ENCODE measurements at regions not wholly inside any gene's neighbourhood (a gene's known extent, or its start where the extent isn't known, plus 50 kb on each side); places are given as distances from the start of the nearest gene placed in this dataset.
A peak's percentile ranks its signal among the peaks of the same experiment; 100 is the strongest.

DNA sequence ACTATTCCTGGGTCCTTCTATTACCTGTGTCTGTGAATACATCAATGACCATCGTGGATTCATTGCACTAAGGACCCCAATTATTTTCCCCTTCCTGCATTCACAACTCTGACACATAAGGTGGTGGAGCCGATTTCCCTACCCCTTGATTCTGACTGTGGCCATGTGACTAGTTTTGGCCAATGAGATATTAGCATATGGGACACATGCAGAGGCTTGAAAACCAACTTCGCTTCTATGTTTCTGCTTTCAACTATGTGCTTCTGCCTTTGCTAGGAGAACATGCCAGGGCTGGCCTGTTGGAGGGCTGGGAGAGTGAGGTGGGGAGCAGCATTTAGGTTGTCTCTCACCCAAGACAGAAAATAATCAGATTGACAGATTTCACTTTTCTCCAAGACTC, 483.1 kb upstream of the JAG1 start:
- no peaks in the 10 kb centered on the region for H3K79me2 ChIP-seq (replicated peaks; ENCODE audit: insufficient read depth)
- H3K36me3 Mint-ChIP-seq (ENCODE audit: low read depth), result no peaks in the 10 kb centered on the region
- H3F3A ChIP-seq (replicated peaks; ENCODE audit: low read depth), result no peaks in the 10 kb centered on the region
- H3K4me3 Mint-ChIP-seq, result no peak overlapping the region
- TF ChIP-seq EZH2 (IDR thresholded peaks at IDR 0.05; ENCODE audit: low read depth, unreplicated experiment) (no peak), CREB1 (CRISPR knock-in tag; IDR thresholded peaks at IDR 0.05; ENCODE audit: low read depth) (no peak), EZH2phosphoT487 (IDR thresholded peaks at IDR 0.05; ENCODE audit: unreplicated experiment) (no peak), ZNF331 (CRISPR knock-in tag; IDR thresholded peaks at IDR 0.05; ENCODE audit: low read depth) (no peak), ZNF114 (CRISPR knock-in tag; IDR thresholded peaks at IDR 0.05) (no peak), CTCF (conservative IDR thresholded peaks at IDR 0.05; ENCODE audit: low read depth in 2 of 2) (no peak), JUNB (IDR thresholded peaks at IDR 0.05; ENCODE audit: unreplicated experiment) (no peak), POLR2AphosphoS5 (IDR thresholded peaks at IDR 0.05; ENCODE audit: low read depth) (no peak), STAT1 (IDR thresholded peaks at IDR 0.05; ENCODE audit: unreplicated experiment) (no peak), NANOG (IDR thresholded peaks at IDR 0.05; ENCODE audit: borderline replicate concordance) (no peak)
- TF ChIP-seq, protein P1, sequence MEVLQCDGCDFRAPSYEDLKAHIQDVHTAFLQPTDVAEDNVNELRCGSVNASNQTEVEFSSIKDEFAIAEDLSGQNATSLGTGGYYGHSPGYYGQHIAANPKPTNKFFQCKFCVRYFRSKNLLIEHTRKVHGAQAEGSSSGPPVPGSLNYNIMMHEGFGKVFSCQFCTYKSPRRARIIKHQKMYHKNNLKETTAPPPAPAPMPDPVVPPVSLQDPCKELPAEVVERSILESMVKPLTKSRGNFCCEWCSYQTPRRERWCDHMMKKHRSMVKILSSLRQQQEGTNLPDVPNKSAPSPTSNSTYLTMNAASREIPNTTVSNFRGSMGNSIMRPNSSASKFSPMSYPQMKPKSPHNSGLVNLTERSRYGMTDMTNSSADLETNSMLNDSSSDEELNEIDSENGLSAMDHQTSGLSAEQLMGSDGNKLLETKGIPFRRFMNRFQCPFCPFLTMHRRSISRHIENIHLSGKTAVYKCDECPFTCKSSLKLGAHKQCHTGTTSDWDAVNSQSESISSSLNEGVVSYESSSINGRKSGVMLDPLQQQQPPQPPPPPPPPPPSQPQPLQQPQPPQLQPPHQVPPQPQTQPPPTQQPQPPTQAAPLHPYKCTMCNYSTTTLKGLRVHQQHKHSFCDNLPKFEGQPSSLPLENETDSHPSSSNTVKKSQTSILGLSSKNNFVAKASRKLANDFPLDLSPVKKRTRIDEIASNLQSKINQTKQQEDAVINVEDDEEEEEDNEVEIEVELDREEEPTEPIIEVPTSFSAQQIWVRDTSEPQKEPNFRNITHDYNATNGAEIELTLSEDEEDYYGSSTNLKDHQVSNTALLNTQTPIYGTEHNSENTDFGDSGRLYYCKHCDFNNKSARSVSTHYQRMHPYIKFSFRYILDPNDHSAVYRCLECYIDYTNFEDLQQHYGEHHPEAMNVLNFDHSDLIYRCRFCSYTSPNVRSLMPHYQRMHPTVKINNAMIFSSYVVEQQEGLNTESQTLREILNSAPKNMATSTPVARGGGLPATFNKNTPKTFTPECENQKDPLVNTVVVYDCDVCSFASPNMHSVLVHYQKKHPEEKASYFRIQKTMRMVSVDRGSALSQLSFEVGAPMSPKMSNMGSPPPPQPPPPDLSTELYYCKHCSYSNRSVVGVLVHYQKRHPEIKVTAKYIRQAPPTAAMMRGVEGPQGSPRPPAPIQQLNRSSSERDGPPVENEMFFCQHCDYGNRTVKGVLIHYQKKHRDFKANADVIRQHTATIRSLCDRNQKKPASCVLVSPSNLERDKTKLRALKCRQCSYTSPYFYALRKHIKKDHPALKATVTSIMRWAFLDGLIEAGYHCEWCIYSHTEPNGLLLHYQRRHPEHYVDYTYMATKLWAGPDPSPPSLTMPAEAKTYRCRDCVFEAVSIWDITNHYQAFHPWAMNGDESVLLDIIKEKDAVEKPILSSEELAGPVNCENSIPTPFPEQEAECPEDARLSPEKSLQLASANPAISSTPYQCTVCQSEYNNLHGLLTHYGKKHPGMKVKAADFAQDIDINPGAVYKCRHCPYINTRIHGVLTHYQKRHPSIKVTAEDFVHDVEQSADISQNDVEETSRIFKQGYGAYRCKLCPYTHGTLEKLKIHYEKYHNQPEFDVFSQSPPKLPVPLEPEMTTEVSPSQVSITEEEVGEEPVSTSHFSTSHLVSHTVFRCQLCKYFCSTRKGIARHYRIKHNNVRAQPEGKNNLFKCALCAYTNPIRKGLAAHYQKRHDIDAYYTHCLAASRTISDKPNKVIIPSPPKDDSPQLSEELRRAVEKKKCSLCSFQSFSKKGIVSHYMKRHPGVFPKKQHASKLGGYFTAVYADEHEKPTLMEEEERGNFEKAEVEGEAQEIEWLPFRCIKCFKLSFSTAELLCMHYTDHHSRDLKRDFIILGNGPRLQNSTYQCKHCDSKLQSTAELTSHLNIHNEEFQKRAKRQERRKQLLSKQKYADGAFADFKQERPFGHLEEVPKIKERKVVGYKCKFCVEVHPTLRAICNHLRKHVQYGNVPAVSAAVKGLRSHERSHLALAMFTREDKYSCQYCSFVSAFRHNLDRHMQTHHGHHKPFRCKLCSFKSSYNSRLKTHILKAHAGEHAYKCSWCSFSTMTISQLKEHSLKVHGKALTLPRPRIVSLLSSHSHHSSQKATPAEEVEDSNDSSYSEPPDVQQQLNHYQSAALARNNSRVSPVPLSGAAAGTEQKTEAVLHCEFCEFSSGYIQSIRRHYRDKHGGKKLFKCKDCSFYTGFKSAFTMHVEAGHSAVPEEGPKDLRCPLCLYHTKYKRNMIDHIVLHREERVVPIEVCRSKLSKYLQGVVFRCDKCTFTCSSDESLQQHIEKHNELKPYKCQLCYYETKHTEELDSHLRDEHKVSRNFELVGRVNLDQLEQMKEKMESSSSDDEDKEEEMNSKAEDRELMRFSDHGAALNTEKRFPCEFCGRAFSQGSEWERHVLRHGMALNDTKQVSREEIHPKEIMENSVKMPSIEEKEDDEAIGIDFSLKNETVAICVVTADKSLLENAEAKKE (CRISPR knock-in tag; IDR thresholded peaks at IDR 0.05), result no peak
- TF ChIP-seq, protein P2, sequence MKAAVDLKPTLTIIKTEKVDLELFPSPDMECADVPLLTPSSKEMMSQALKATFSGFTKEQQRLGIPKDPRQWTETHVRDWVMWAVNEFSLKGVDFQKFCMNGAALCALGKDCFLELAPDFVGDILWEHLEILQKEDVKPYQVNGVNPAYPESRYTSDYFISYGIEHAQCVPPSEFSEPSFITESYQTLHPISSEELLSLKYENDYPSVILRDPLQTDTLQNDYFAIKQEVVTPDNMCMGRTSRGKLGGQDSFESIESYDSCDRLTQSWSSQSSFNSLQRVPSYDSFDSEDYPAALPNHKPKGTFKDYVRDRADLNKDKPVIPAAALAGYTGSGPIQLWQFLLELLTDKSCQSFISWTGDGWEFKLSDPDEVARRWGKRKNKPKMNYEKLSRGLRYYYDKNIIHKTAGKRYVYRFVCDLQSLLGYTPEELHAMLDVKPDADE (IDR thresholded peaks at IDR 0.05), result no peak
- TF ChIP-seq, protein P3, sequence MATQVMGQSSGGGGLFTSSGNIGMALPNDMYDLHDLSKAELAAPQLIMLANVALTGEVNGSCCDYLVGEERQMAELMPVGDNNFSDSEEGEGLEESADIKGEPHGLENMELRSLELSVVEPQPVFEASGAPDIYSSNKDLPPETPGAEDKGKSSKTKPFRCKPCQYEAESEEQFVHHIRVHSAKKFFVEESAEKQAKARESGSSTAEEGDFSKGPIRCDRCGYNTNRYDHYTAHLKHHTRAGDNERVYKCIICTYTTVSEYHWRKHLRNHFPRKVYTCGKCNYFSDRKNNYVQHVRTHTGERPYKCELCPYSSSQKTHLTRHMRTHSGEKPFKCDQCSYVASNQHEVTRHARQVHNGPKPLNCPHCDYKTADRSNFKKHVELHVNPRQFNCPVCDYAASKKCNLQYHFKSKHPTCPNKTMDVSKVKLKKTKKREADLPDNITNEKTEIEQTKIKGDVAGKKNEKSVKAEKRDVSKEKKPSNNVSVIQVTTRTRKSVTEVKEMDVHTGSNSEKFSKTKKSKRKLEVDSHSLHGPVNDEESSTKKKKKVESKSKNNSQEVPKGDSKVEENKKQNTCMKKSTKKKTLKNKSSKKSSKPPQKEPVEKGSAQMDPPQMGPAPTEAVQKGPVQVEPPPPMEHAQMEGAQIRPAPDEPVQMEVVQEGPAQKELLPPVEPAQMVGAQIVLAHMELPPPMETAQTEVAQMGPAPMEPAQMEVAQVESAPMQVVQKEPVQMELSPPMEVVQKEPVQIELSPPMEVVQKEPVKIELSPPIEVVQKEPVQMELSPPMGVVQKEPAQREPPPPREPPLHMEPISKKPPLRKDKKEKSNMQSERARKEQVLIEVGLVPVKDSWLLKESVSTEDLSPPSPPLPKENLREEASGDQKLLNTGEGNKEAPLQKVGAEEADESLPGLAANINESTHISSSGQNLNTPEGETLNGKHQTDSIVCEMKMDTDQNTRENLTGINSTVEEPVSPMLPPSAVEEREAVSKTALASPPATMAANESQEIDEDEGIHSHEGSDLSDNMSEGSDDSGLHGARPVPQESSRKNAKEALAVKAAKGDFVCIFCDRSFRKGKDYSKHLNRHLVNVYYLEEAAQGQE (IDR thresholded peaks at IDR 0.05; ENCODE audit: unreplicated experiment), result no peak
- no peaks in the 10 kb centered on the region for H3K9me2 ChIP-seq (ENCODE audit: insufficient read depth)
- H3K4me1 Mint-ChIP-seq, result no peaks in the 10 kb centered on the region
- H3K4me1 ChIP-seq (ENCODE audit: insufficient read depth), result no peaks in the 10 kb centered on the region
- H3K4me2 ChIP-seq, result no peak overlapping the region
- no peaks in the 10 kb centered on the region for H4K20me1 ChIP-seq (replicated peaks; ENCODE audit: insufficient read depth)
- H3K27ac ChIP-seq (ENCODE audit: low read depth), result no peak overlapping the region
- no peak overlapping the region for H3K27ac Mint-ChIP-seq
- no peak overlapping the region for H3K4me3 ChIP-seq
- DNase-seq (ENCODE audit: low spot score), result no peak
- peaks cover 4% of the 10 kb centered on the region for H3K27me3 Mint-ChIP-seq (ENCODE audit: insufficient read depth, low read depth, poor library complexity)
- no peaks in the 10 kb centered on the region; the same call in 1 of the 2 replicates for H3K36me3 ChIP-seq (ENCODE audit: insufficient read depth)
- no peaks in the 10 kb centered on the region for H3K27me3 ChIP-seq (ENCODE audit: insufficient read depth)
- no peak for ATAC-seq
- H3K9me3 Mint-ChIP-seq, result no peaks in the 10 kb centered on the region
- peak overlapping the region; percentile 77; the same call in 1 of the 2 replicates for H2AFZ ChIP-seq

Data from GM23338 (cell line).